GM11168 (cell line): ENCODE measurements at regions not wholly inside any gene's neighbourhood (a gene's known extent, or its start where the extent isn't known, plus 50 kb on each side); places are given as distances from the start of the nearest gene placed in this dataset.

ENCODE experiments used
- in situ Hi-C: fragments of 300-500 bp; cut with MboI; formaldehyde crosslinking; loops from one replicate; pipeline ENCODE4 v1.12.0; 2022; ENCODE audit warnings: low sequenced_read_pairs; ENCODE audit not compliant: unreplicated experiment

- in situ Hi-C loops = no loop called here
Measured at GRCh38 chr6:9647599-9647998, 767.3 kb downstream of the TFAP2A start.

GRCh38 chr6:9647071-9647445 is 767.8 kb downstream of the TFAP2A start:
- in situ Hi-C loops = no loop called here

- in situ Hi-C loops = no loop called here
Measured at GRCh38 chr6:9646342-9647070, 768.4 kb downstream of the TFAP2A start.

GRCh38 chr6:9638861-9639260 is 776.0 kb downstream of the TFAP2A start:
- in situ Hi-C loops = no loop called here

GRCh38 chr6:9634776-9635175 is 780.1 kb downstream of the TFAP2A start:
- in situ Hi-C loops = no loop called here

- in situ Hi-C loops = no loop called here
Measured at GRCh38 chr6:9632026-9632425, 782.8 kb downstream of the TFAP2A start.

- in situ Hi-C loops = no loop called here
Measured at GRCh38 chr6:9628819-9629218, 786.1 kb downstream of the TFAP2A start.

GRCh38 chr6:9627916-9628315 is 787.0 kb downstream of the TFAP2A start:
- in situ Hi-C loops = no loop called here

GRCh38 chr6:9623985-9624384 is 790.9 kb downstream of the TFAP2A start:
- in situ Hi-C loops = no loop called here

GRCh38 chr6:9623228-9623832 is 791.5 kb downstream of the TFAP2A start:
- in situ Hi-C loops = no loop called here

- in situ Hi-C loops = no loop called here
Measured at GRCh38 chr6:9621276-9621675, 793.6 kb downstream of the TFAP2A start.

GRCh38 chr6:9620687-9621086 is 794.2 kb downstream of the TFAP2A start:
- in situ Hi-C loops = no loop called here

- in situ Hi-C loops = no loop called here
Measured at GRCh38 chr6:9620263-9620662, 794.6 kb downstream of the TFAP2A start.

- in situ Hi-C loops = no loop called here
Measured at GRCh38 chr6:9614778-9615177, 800.1 kb downstream of the TFAP2A start.

- in situ Hi-C loops = no loop called here
Measured at GRCh38 chr6:9612489-9612888, 802.4 kb downstream of the TFAP2A start.

- in situ Hi-C loops = no loop called here
Measured at GRCh38 chr6:9610620-9611415, 804.1 kb downstream of the TFAP2A start.

GRCh38 chr6:9606435-9607134 is 808.3 kb downstream of the TFAP2A start:
- in situ Hi-C loops = no loop called here

GRCh38 chr6:9594746-9595145 is 820.1 kb downstream of the TFAP2A start:
- in situ Hi-C loops = no loop called here

- in situ Hi-C loops = no loop called here
Measured at GRCh38 chr6:9593554-9593953, 821.3 kb downstream of the TFAP2A start.

GRCh38 chr6:9583753-9584352 is 831.0 kb downstream of the TFAP2A start:
- in situ Hi-C loops = no loop called here
